DOHH2 (cell line): ENCODE measurements at regions not wholly inside any gene's neighbourhood (a gene's known extent, or its start where the extent isn't known, plus 50 kb on each side); places are given as distances from the start of the nearest gene placed in this dataset.
"Not testable (repeated sequence)": the region's sequence is repeated elsewhere in the genome, so short reads cannot be mapped to it uniquely, and the experiment has no call there.

Experiments
- H3F3A ChIP-seq: fragments of 200-600 bp; sonication (generic), shearing (Covaris generic); 2 replicates; pipeline ENCODE4 v1.6.0; 2016; ENCODE audit warnings: antibody characterized with exemption, mild to moderate bottlenecking; ENCODE audit not compliant: control insufficient read depth, insufficient read depth
- H3K27ac ChIP-seq: fragments of 200-600 bp; sonication (generic); 2 replicates; pipeline ENCODE4 v1.5.1; 2014; ENCODE audit warnings: low read depth, mild to moderate bottlenecking, low read length, moderate library complexity
- H3K27me3 ChIP-seq: fragments of 200-600 bp; sonication (generic); 2 replicates; pipeline ENCODE4 v1.6.1; 2014; ENCODE audit warnings: mild to moderate bottlenecking, low read length, mixed read lengths; ENCODE audit not compliant: control insufficient read depth
- H3K36me3 ChIP-seq: fragments of 200-600 bp; sonication (generic); 2 replicates; pipeline ENCODE4 v1.6.1; 2014; ENCODE audit warnings: mild to moderate bottlenecking, low read length, moderate library complexity, mixed read lengths; ENCODE audit not compliant: control insufficient read depth
- H3K4me1 ChIP-seq: fragments of 200-600 bp; sonication (generic); 2 replicates; pipeline ENCODE4 v1.6.1; 2014; ENCODE audit warnings: mild to moderate bottlenecking, low read length, mixed read lengths; ENCODE audit not compliant: control insufficient read depth
- H3K4me2 ChIP-seq: fragments of 200-600 bp; sonication (generic); 2 replicates; pipeline ENCODE4 v1.6.0; 2014; ENCODE audit warnings: mild to moderate bottlenecking, low read length, moderate library complexity
- H3K4me3 ChIP-seq: fragments of 200-600 bp; sonication (generic); 2 replicates; pipeline ENCODE4 v1.5.1; 2014; ENCODE audit warnings: mild to moderate bottlenecking, low read length, mixed read lengths
- H3K79me2 ChIP-seq: fragments of 200-600 bp; sonication (generic); 2 replicates; pipeline ENCODE4 v1.6.1; 2014; ENCODE audit warnings: mild to moderate bottlenecking, low read length, mixed read lengths; ENCODE audit not compliant: control insufficient read depth
- H3K9me2 ChIP-seq: fragments of 200-600 bp; sonication (generic); replicated peaks from 2 replicates; pipeline ENCODE4 v1.6.1; 2014; ENCODE audit warnings: mild to moderate bottlenecking, low read length, mixed read lengths; ENCODE audit not compliant: control insufficient read depth
- H3K9me3 ChIP-seq: fragments of 200-600 bp; sonication (generic); 2 replicates; pipeline ENCODE4 v1.6.1; 2014; ENCODE audit warnings: antibody characterized with exemption, low read length, mixed read lengths; ENCODE audit not compliant: control insufficient read depth, insufficient read depth
- H4K20me1 ChIP-seq: fragments of 200-600 bp; sonication (generic); 2 replicates; pipeline ENCODE4 v1.6.0; 2014; ENCODE audit warnings: low read depth, mild to moderate bottlenecking, antibody characterized with exemption, low read length, moderate library complexity; ENCODE audit not compliant: control insufficient read depth, insufficient read depth
- CTCF ChIP-seq: fragments of 200-600 bp; sonication (generic); IDR thresholded peaks from one replicate; pipeline ENCODE4 v1.5.1; 2014; ENCODE audit warnings: antibody characterized with exemption, mild to moderate bottlenecking, low read depth, low read length; ENCODE audit not compliant: poor library complexity, severe bottlenecking
- EZH2phosphoT487 ChIP-seq: fragments of 200-600 bp; sonication (generic); IDR thresholded peaks from 2 replicates; pipeline ENCODE4 v1.6.1; 2017; ENCODE audit warnings: borderline replicate concordance, mild to moderate bottlenecking, antibody characterized with exemption, low read length, moderate library complexity, mixed read lengths

GRCh38 chr1:81179242-81179641 lies 621.5 kb upstream of the ADGRL2 start:
- Histone ChIP-seq H3F3A (no peaks in the 10 kb centered on the region), H3K27me3 (no peaks in the 10 kb centered on the region), H3K36me3 (no peaks in the 10 kb centered on the region), H3K27ac (no peak overlapping the region), H3K9me2 (no peaks in the 10 kb centered on the region), H3K4me1 (no peaks in the 10 kb centered on the region), H3K4me2 (no peak overlapping the region), H4K20me1 (no peaks in the 10 kb centered on the region), H3K79me2 (no peaks in the 10 kb centered on the region), H3K9me3 (no peaks in the 10 kb centered on the region), H3K4me3 (no peak overlapping the region)
- TF ChIP-seq EZH2phosphoT487 (no peak), CTCF (no peak)

- not testable (repeated sequence) for H3K27me3 ChIP-seq, H3K36me3 ChIP-seq, H3K4me1 ChIP-seq, H3K9me2 ChIP-seq, H3K4me3 ChIP-seq, H3K4me2 ChIP-seq, H3K79me2 ChIP-seq, H3F3A ChIP-seq, H3K27ac ChIP-seq, H4K20me1 ChIP-seq, H3K9me3 ChIP-seq
These were observed 622.2 kb upstream of the ADGRL2 start for GRCh38 chr1:81178431-81179093.

GRCh38 chr1:81174811-81175476 lies 625.8 kb upstream of the ADGRL2 start:
- no peaks in the 10 kb centered on the region; the same call in 1 of the 2 replicates for H3K9me3 ChIP-seq
- H3K9me2 ChIP-seq: no peaks in the 10 kb centered on the region
- no peaks in the 10 kb centered on the region for H3K36me3 ChIP-seq
- no peak overlapping the region for H3K27ac ChIP-seq
- no peak overlapping the region for H3K4me2 ChIP-seq
- no peak for TF ChIP-seq CTCF
- TF ChIP-seq EZH2phosphoT487: no peak
- no peaks in the 10 kb centered on the region for H3K27me3 ChIP-seq
- no peaks in the 10 kb centered on the region for H4K20me1 ChIP-seq
- no peaks in the 10 kb centered on the region for H3K4me1 ChIP-seq
- H3F3A ChIP-seq: no peaks in the 10 kb centered on the region
- H3K4me3 ChIP-seq: no peak overlapping the region
- no peaks in the 10 kb centered on the region for H3K79me2 ChIP-seq

GRCh38 chr1:81174052-81174451 lies 626.7 kb upstream of the ADGRL2 start:
- no peak for TF ChIP-seq CTCF
- TF ChIP-seq EZH2phosphoT487: no peak
- Histone ChIP-seq H3K27me3 (no peaks in the 10 kb centered on the region), H3K4me1 (no peaks in the 10 kb centered on the region), H3K4me3 (no peak overlapping the region), H3K79me2 (no peaks in the 10 kb centered on the region), H4K20me1 (no peaks in the 10 kb centered on the region), H3F3A (no peaks in the 10 kb centered on the region), H3K9me3 (no peaks in the 10 kb centered on the region; the same call in 1 of the 2 replicates), H3K27ac (no peak overlapping the region), H3K36me3 (no peaks in the 10 kb centered on the region), H3K4me2 (no peak overlapping the region), H3K9me2 (no peaks in the 10 kb centered on the region)
